ENCODE measurements at regions not wholly inside any gene's neighbourhood (a gene's known extent, or its start where the extent isn't known, plus 50 kb on each side); places are given as distances from the start of the nearest gene placed in this dataset.

GRCh38 chr14:62064751-62065323 lies 302.6 kb downstream of the SNAPC1 start:
- no peak for DNase-seq (ENCODE audit: low read depth)
- in situ Hi-C loops (cut with HindIII; ENCODE audit: low pct_unique_long_range_greater_than_20kb, low sequenced_read_pairs), result no loop called here

- in situ Hi-C loops (cut with HindIII; ENCODE audit: low pct_unique_long_range_greater_than_20kb, low sequenced_read_pairs), result no loop called here
- DNase-seq (ENCODE audit: low read depth), result no peak
Measured at GRCh38 chr14:62066304-62066703, 304.1 kb downstream of the SNAPC1 start.

GRCh38 chr14:62071039-62071438 lies 308.8 kb downstream of the SNAPC1 start:
- in situ Hi-C loops (cut with HindIII; ENCODE audit: low pct_unique_long_range_greater_than_20kb, low sequenced_read_pairs), result no loop called here
- no peak for DNase-seq (ENCODE audit: low read depth)

- DNase-seq (ENCODE audit: low read depth), result no peak
- in situ Hi-C loops (cut with HindIII; ENCODE audit: low pct_unique_long_range_greater_than_20kb, low sequenced_read_pairs), result no loop called here
Measured at GRCh38 chr14:62076368-62076767, 314.1 kb downstream of the SNAPC1 start.

GRCh38 chr14:62076825-62077605 lies 314.8 kb downstream of the SNAPC1 start:
- in situ Hi-C loops (cut with HindIII; ENCODE audit: low pct_unique_long_range_greater_than_20kb, low sequenced_read_pairs), result no loop called here
- no peak for DNase-seq (ENCODE audit: low read depth)

GRCh38 chr14:62077676-62078261 lies 315.5 kb downstream of the SNAPC1 start:
- in situ Hi-C loops (cut with HindIII; ENCODE audit: low pct_unique_long_range_greater_than_20kb, low sequenced_read_pairs), result no loop called here
- DNase-seq (ENCODE audit: low read depth), result no peak

- DNase-seq (ENCODE audit: low read depth), result no peak
- in situ Hi-C loops (cut with HindIII; ENCODE audit: low pct_unique_long_range_greater_than_20kb, low sequenced_read_pairs), result no loop called here
Measured at GRCh38 chr14:62079038-62079437, 316.8 kb downstream of the SNAPC1 start.

GRCh38 chr14:62081012-62081612 lies 318.9 kb downstream of the SNAPC1 start:
- in situ Hi-C loops (cut with HindIII; ENCODE audit: low pct_unique_long_range_greater_than_20kb, low sequenced_read_pairs), result no loop called here
- no peak for DNase-seq (ENCODE audit: low read depth)

GRCh38 chr14:62081951-62082350 lies 319.7 kb downstream of the SNAPC1 start:
- no peak for DNase-seq (ENCODE audit: low read depth)
- in situ Hi-C loops (cut with HindIII; ENCODE audit: low pct_unique_long_range_greater_than_20kb, low sequenced_read_pairs), result no loop called here

- in situ Hi-C loops (cut with HindIII; ENCODE audit: low pct_unique_long_range_greater_than_20kb, low sequenced_read_pairs), result no loop called here
- DNase-seq (ENCODE audit: low read depth), result no peak
Measured at GRCh38 chr14:62082779-62083178, 320.6 kb downstream of the SNAPC1 start.

GRCh38 chr14:62084020-62084419 lies 321.8 kb downstream of the SNAPC1 start:
- no peak for DNase-seq (ENCODE audit: low read depth)
- in situ Hi-C loops (cut with HindIII; ENCODE audit: low pct_unique_long_range_greater_than_20kb, low sequenced_read_pairs), result no loop called here

GRCh38 chr14:62087191-62087590 lies 325.0 kb downstream of the SNAPC1 start:
- in situ Hi-C loops (cut with HindIII; ENCODE audit: low pct_unique_long_range_greater_than_20kb, low sequenced_read_pairs), result no loop called here
- DNase-seq (ENCODE audit: low read depth), result no peak

- in situ Hi-C loops (cut with HindIII; ENCODE audit: low pct_unique_long_range_greater_than_20kb, low sequenced_read_pairs), result no loop called here
- DNase-seq (ENCODE audit: low read depth), result no peak
Measured at GRCh38 chr14:62093736-62094135, 331.5 kb downstream of the SNAPC1 start.

- DNase-seq (ENCODE audit: low read depth), result no peak
- in situ Hi-C loops (cut with HindIII; ENCODE audit: low pct_unique_long_range_greater_than_20kb, low sequenced_read_pairs), result no loop called here
Measured at GRCh38 chr14:62097072-62097471, 334.9 kb downstream of the SNAPC1 start.

- in situ Hi-C loops (cut with HindIII; ENCODE audit: low pct_unique_long_range_greater_than_20kb, low sequenced_read_pairs), result no loop called here
- no peak for DNase-seq (ENCODE audit: low read depth)
Measured at GRCh38 chr14:62097824-62098223, 335.6 kb downstream of the SNAPC1 start.

- DNase-seq (ENCODE audit: low read depth), result no peak
- in situ Hi-C loops (cut with HindIII; ENCODE audit: low pct_unique_long_range_greater_than_20kb, low sequenced_read_pairs), result no loop called here
Measured at GRCh38 chr14:62098357-62098756, 336.1 kb downstream of the SNAPC1 start.

- DNase-seq (ENCODE audit: low read depth), result no peak
- in situ Hi-C loops (cut with HindIII; ENCODE audit: low pct_unique_long_range_greater_than_20kb, low sequenced_read_pairs), result no loop called here
Measured at GRCh38 chr14:62099091-62099490, 336.9 kb downstream of the SNAPC1 start.

- DNase-seq (ENCODE audit: low read depth), result no peak
- in situ Hi-C loops (cut with HindIII; ENCODE audit: low pct_unique_long_range_greater_than_20kb, low sequenced_read_pairs), result no loop called here
Measured at GRCh38 chr14:62101189-62101588, 339.0 kb downstream of the SNAPC1 start.

GRCh38 chr14:62101673-62102348 lies 339.6 kb downstream of the SNAPC1 start:
- in situ Hi-C loops (cut with HindIII; ENCODE audit: low pct_unique_long_range_greater_than_20kb, low sequenced_read_pairs), result no loop called here
- no peak for DNase-seq (ENCODE audit: low read depth)
